Stimulated activated CD8-positive, alpha-beta memory T cell treated with anti-CD3 and anti-CD28 coated beads, Interleukin-2, amount 100 ng/mL, for 1 hour (primary cell): ENCODE measurements at regions not wholly inside any gene's neighbourhood (a gene's known extent, or its start where the extent isn't known, plus 50 kb on each side); places are given as distances from the start of the nearest gene placed in this dataset.
"Not testable (repeated sequence)": the region's sequence is repeated elsewhere in the genome, so short reads cannot be mapped to it uniquely, and the experiment has no call there.

Source experiments
- DNase-seq, 2 donors: peaks; one replicate each; pipeline ENCODE4 v3.0.0-alpha.2; 2020; ENCODE audit warnings: low read depth in 2 of 2

GRCh38 chr15:55126111-55126510, 70.6 kb downstream of the RSL24D1 start:
- no peak for DNase-seq

GRCh38 chr15:55124616-55125015, 72.1 kb downstream of the RSL24D1 start:
- no peak for DNase-seq

GRCh38 chr15:55118344-55118870, 78.3 kb downstream of the RSL24D1 start:
- DNase-seq: no peak

- DNase-seq: no peak
Measured at GRCh38 chr15:55116636-55117035, 80.1 kb downstream of the RSL24D1 start.

GRCh38 chr15:55113736-55114135, 83.0 kb downstream of the RSL24D1 start:
- no peak for DNase-seq

- no peak for DNase-seq
Measured at GRCh38 chr15:55112706-55113105, 84.0 kb downstream of the RSL24D1 start.

GRCh38 chr15:55110446-55110845, 86.3 kb downstream of the RSL24D1 start:
- DNase-seq: no peak

- DNase-seq: peak in 1 of 2 donors; percentile 12
Measured at GRCh38 chr15:55108858-55109518, 87.8 kb downstream of the RSL24D1 start.

- DNase-seq: no peak
Measured at GRCh38 chr15:55108448-55108847, 88.3 kb downstream of the RSL24D1 start.

- DNase-seq: no peak
Measured at GRCh38 chr15:55106155-55106554, 90.6 kb downstream of the RSL24D1 start.

- no peak for DNase-seq
Measured at GRCh38 chr15:55094136-55094535, 102.6 kb downstream of the RSL24D1 start.

GRCh38 chr15:55088207-55088606, 108.5 kb downstream of the RSL24D1 start:
- DNase-seq: no peak

GRCh38 chr15:55084673-55085072, 112.1 kb downstream of the RSL24D1 start:
- DNase-seq: no peak

GRCh38 chr15:55084216-55084615, 112.5 kb downstream of the RSL24D1 start:
- DNase-seq: no peak

- not testable (repeated sequence) for DNase-seq
Measured at GRCh38 chr15:55077052-55077451, 119.7 kb downstream of the RSL24D1 start.

- DNase-seq: no peak
Measured at GRCh38 chr15:55074431-55074830, 122.3 kb downstream of the RSL24D1 start.

- DNase-seq: not testable (repeated sequence)
Measured at GRCh38 chr15:55063970-55064369, 132.8 kb downstream of the RSL24D1 start.

GRCh38 chr15:55060836-55061235, 135.9 kb downstream of the RSL24D1 start:
- DNase-seq: no peak

- no peak for DNase-seq
Measured at GRCh38 chr15:55056500-55056899, 140.2 kb downstream of the RSL24D1 start.

GRCh38 chr15:55044162-55044561, 152.6 kb downstream of the RSL24D1 start:
- DNase-seq: no peak

GRCh38 chr15:55037071-55037470, 159.7 kb downstream of the RSL24D1 start:
- DNase-seq: no peak

- no peak for DNase-seq
Measured at GRCh38 chr15:55035749-55036148, 161.0 kb downstream of the RSL24D1 start.

GRCh38 chr15:55033574-55033973, 163.2 kb downstream of the RSL24D1 start:
- no peak for DNase-seq

GRCh38 chr15:55031727-55032126, 165.0 kb downstream of the RSL24D1 start:
- no peak for DNase-seq
